CD8-positive, alpha-beta memory T cell (primary cell): ENCODE measurements at regions not wholly inside any gene's neighbourhood (a gene's known extent, or its start where the extent isn't known, plus 50 kb on each side); places are given as distances from the start of the nearest gene placed in this dataset.

Experiments
- CTCF ChIA-PET: fragments of 350-600 bp; sonication (Branson Sonifier 250); formaldehyde crosslinking; loops from one replicate; lab custom pipeline; 2021; ENCODE audit warnings: antibody characterized with exemption; lab: Charles Lee
- POLR2A ChIA-PET: fragments of 350-600 bp; sonication (Branson Sonifier 250); formaldehyde crosslinking; loops from one replicate; lab custom pipeline; 2021; ENCODE audit warnings: antibody characterized with exemption; lab: Charles Lee
- DNase-seq, 5 donors: peaks; one replicate each; pipeline versions ENCODE4 v3.0.0 to v3.0.0-alpha.2; 2020 to 2022; ENCODE audit warnings: mixed read lengths in 1 of 5
- H3K27ac ChIP-seq: one replicate; pipeline ENCODE4 v1.7.0; 2013; ENCODE audit warnings: low read depth, mild to moderate bottlenecking, low read length, moderate library complexity
- H3K27me3 ChIP-seq: 2 replicates; pipeline ENCODE4 v1.7.0; 2013; ENCODE audit warnings: low read length, mild to moderate bottlenecking; ENCODE audit not compliant: insufficient read depth, poor library complexity, severe bottlenecking
- H3K36me3 ChIP-seq: 2 replicates; pipeline ENCODE4 v1.7.0; 2013; ENCODE audit warnings: mild to moderate bottlenecking, low read length, moderate library complexity; ENCODE audit not compliant: insufficient read depth
- H3K4me1 ChIP-seq: 2 replicates; pipeline ENCODE4 v1.7.0; 2013; ENCODE audit warnings: mild to moderate bottlenecking, low read length, moderate library complexity; ENCODE audit not compliant: insufficient read depth
- H3K4me3 ChIP-seq: 2 replicates; pipeline ENCODE4 v1.7.0; 2013; ENCODE audit warnings: mild to moderate bottlenecking, low read length
- H3K9me3 ChIP-seq: 2 replicates; pipeline ENCODE4 v1.7.0; 2013; ENCODE audit warnings: mild to moderate bottlenecking, low read length
- H3K27ac Mint-ChIP-seq, 8 donors: one replicate each; pipeline ENCODE4 v1.8.0; 2020 to 2021; ENCODE audit warnings: mixed read lengths in 8 of 8, mild to moderate bottlenecking in 6 of 8, inconsistent platforms in 3 of 8, moderate library complexity in 3 of 8
- H3K27me3 Mint-ChIP-seq, 2 donors: one replicate each; pipeline ENCODE4 v1.8.0; 2020 to 2021; ENCODE audit warnings: mixed read lengths in 2 of 2, mild to moderate bottlenecking in 1 of 2, moderate library complexity in 1 of 2
- H3K36me3 Mint-ChIP-seq, 3 donors: one replicate each; pipeline ENCODE4 v1.8.0; 2020 to 2021; ENCODE audit warnings: mixed read lengths in 3 of 3, inconsistent platforms in 1 of 3, mild to moderate bottlenecking in 1 of 3
- H3K4me1 Mint-ChIP-seq, 3 donors: one replicate each; pipeline ENCODE4 v1.8.0; 2020 to 2021; ENCODE audit warnings: mixed read lengths in 3 of 3, inconsistent platforms in 1 of 3, mild to moderate bottlenecking in 1 of 3
- H3K4me3 Mint-ChIP-seq, 7 donors: one replicate each; pipeline ENCODE4 v1.8.0; 2020 to 2021; ENCODE audit warnings: mixed read lengths in 7 of 7, mild to moderate bottlenecking in 6 of 7, moderate library complexity in 4 of 7, inconsistent platforms in 2 of 7
- H3K9me3 Mint-ChIP-seq, 5 donors: one replicate each; pipeline ENCODE4 v1.8.0; 2020 to 2022; ENCODE audit warnings: mixed read lengths in 5 of 5, mild to moderate bottlenecking in 3 of 5, moderate library complexity in 2 of 5, inconsistent platforms in 1 of 5

- Mint-ChIP-seq H3K36me3 (peaks cover 0 to 2% (median 0%) of the 10 kb centered on the region in 3 donors), H3K4me3 (no peak overlapping the region), H3K9me3 (peaks cover 0 to 2% (median 0%) of the 10 kb centered on the region in 5 donors), H3K27me3 (peaks cover 3 to 6% of the 10 kb centered on the region in 2 donors), H3K4me1 (no peaks in the 10 kb centered on the region), H3K27ac (no peak overlapping the region)
- Histone ChIP-seq H3K4me3 (no peak overlapping the region), H3K36me3 (no peaks in the 10 kb centered on the region), H3K27ac (no peak overlapping the region), H3K27me3 (no peaks in the 10 kb centered on the region), H3K4me1 (no peaks in the 10 kb centered on the region), H3K9me3 (no peaks in the 10 kb centered on the region)
- DNase-seq, result no peak
- ChIA-PET POLR2A (no interaction called here), CTCF (no interaction called here)
Observed at GRCh38 chr12:13839365-13840336, 141.8 kb downstream of the GRIN2B start.

GRCh38 chr12:13836099-13836498, 145.3 kb downstream of the GRIN2B start:
- no peaks in the 10 kb centered on the region for H3K27me3 ChIP-seq
- H3K4me1 ChIP-seq, result no peaks in the 10 kb centered on the region
- H3K4me3 Mint-ChIP-seq, result no peak overlapping the region
- H3K9me3 ChIP-seq, result no peaks in the 10 kb centered on the region
- no peak overlapping the region for H3K27ac ChIP-seq
- no peak for DNase-seq
- ChIA-PET CTCF (no interaction called here), POLR2A (no interaction called here)
- H3K4me1 Mint-ChIP-seq, result no peaks in the 10 kb centered on the region
- H3K27me3 Mint-ChIP-seq, result peaks cover 6 to 7% of the 10 kb centered on the region in 2 donors
- H3K27ac Mint-ChIP-seq, result no peak overlapping the region
- H3K36me3 Mint-ChIP-seq, result peaks cover 0 to 2% (median 0%) of the 10 kb centered on the region in 3 donors
- H3K36me3 ChIP-seq, result no peaks in the 10 kb centered on the region
- H3K4me3 ChIP-seq, result no peak overlapping the region
- peaks cover 0 to 2% (median 0%) of the 10 kb centered on the region in 5 donors for H3K9me3 Mint-ChIP-seq

- peaks cover 5 to 8% of the 10 kb centered on the region in 2 donors for H3K27me3 Mint-ChIP-seq
- H3K4me3 ChIP-seq, result no peak overlapping the region
- CTCF ChIA-PET, result no interaction called here
- H3K4me1 Mint-ChIP-seq, result no peaks in the 10 kb centered on the region
- peaks cover 0 to 3% (median 0%) of the 10 kb centered on the region in 5 donors for H3K9me3 Mint-ChIP-seq
- H3K36me3 Mint-ChIP-seq, result peaks cover 0 to 2% (median 0%) of the 10 kb centered on the region in 3 donors
- H3K27ac ChIP-seq, result no peak overlapping the region
- no peak overlapping the region for H3K27ac Mint-ChIP-seq
- DNase-seq, result no peak
- H3K36me3 ChIP-seq, result no peaks in the 10 kb centered on the region
- no peaks in the 10 kb centered on the region for H3K27me3 ChIP-seq
- H3K9me3 ChIP-seq, result no peaks in the 10 kb centered on the region
- H3K4me1 ChIP-seq, result no peaks in the 10 kb centered on the region
- no peak overlapping the region for H3K4me3 Mint-ChIP-seq
- POLR2A ChIA-PET, result no interaction called here
Observed at GRCh38 chr12:13835652-13836051, 145.8 kb downstream of the GRIN2B start.

DNA sequence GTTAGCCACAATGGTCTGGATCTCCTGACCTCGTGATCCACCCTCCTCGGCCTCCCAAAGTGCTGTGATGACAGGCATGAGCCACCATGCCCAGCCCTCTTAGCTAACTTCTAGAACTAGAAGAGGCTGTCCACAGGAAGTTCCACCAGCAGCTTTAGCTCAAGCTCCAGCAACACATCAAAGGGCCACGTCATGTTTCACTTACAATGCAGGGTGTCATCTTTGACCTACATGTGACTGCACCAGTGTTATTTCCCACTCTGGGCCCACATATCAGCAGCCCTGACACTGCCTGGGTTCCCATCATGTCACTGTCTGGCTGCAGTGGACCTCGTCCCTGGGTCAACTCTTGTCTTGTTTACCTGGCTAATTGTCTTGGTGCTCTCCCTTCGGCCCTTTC, 147.2 kb downstream of the GRIN2B start:
- ChIA-PET POLR2A (no interaction called here), CTCF (no interaction called here)
- Histone ChIP-seq H3K4me3 (no peak overlapping the region), H3K27me3 (no peaks in the 10 kb centered on the region), H3K4me1 (no peaks in the 10 kb centered on the region), H3K36me3 (no peaks in the 10 kb centered on the region), H3K27ac (no peak overlapping the region), H3K9me3 (no peaks in the 10 kb centered on the region)
- H3K9me3 Mint-ChIP-seq, result peaks cover 0 to 3% (median 0%) of the 10 kb centered on the region in 5 donors
- H3K4me3 Mint-ChIP-seq, result no peak overlapping the region
- no peaks in the 10 kb centered on the region for H3K4me1 Mint-ChIP-seq
- H3K27ac Mint-ChIP-seq, result no peak overlapping the region
- DNase-seq, result no peak
- H3K36me3 Mint-ChIP-seq, result peaks cover 0 to 2% (median 0%) of the 10 kb centered on the region in 3 donors
- H3K27me3 Mint-ChIP-seq, result peaks cover 5 to 8% of the 10 kb centered on the region in 2 donors

DNA sequence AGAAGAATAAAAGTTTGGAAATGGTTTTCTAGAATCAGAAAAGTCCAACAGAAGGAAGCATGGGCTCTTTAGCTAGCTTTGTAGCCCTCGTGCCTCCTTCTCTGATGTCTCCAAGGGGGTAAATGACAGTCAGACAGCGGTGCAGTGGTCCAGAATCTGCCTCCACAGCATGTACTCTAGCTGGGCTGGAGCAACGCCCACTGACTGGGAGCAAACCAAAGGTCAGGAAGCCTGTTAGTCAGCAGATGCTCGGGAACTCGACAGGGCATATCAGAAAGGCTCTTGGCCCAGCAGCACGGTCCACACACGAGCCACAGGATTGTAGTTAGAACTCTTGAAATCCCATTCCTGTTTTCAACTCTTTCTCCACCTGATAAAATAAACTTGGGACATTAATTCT, 164.3 kb downstream of the GRIN2B start:
- no peaks in the 10 kb centered on the region for H3K27me3 ChIP-seq
- H3K4me3 ChIP-seq, result no peak overlapping the region
- Mint-ChIP-seq H3K9me3 (no peaks in the 10 kb centered on the region), H3K4me1 (no peaks in the 10 kb centered on the region), H3K27ac (no peak overlapping the region), H3K27me3 (peaks cover 4 to 9% of the 10 kb centered on the region in 2 donors), H3K4me3 (no peak overlapping the region), H3K36me3 (no peaks in the 10 kb centered on the region)
- H3K36me3 ChIP-seq, result no peaks in the 10 kb centered on the region
- H3K27ac ChIP-seq, result no peak overlapping the region
- no peaks in the 10 kb centered on the region for H3K9me3 ChIP-seq
- ChIA-PET CTCF (no interaction called here), POLR2A (no interaction called here)
- no peak for DNase-seq
- H3K4me1 ChIP-seq, result no peaks in the 10 kb centered on the region

DNA sequence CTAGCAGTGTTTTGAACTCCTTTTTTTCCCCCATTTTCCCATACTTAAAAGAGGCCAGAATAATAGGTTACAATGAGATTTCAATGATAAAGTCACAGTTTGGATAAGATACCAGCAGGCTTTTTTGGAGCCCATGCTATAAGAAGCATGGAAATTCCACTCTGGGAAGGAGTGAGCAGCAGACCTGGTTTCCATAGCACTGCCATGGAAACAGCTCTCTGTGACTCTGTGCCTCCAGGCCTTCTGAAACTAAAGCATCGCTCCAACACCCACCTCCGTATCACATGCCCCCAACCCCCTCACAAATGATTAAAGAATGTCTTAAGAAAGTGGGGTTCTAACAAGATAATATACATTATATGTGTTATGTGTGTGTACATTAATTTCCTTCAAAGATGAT, 165.0 kb downstream of the GRIN2B start:
- H3K27me3 Mint-ChIP-seq, result peaks cover 4 to 9% of the 10 kb centered on the region in 2 donors
- POLR2A ChIA-PET, result no interaction called here
- H3K27ac Mint-ChIP-seq, result no peak overlapping the region
- H3K36me3 ChIP-seq, result no peaks in the 10 kb centered on the region
- H3K36me3 Mint-ChIP-seq, result no peaks in the 10 kb centered on the region
- DNase-seq, result no peak
- no peaks in the 10 kb centered on the region for H3K4me1 Mint-ChIP-seq
- no peaks in the 10 kb centered on the region for H3K4me1 ChIP-seq
- CTCF ChIA-PET, result no interaction called here
- H3K4me3 Mint-ChIP-seq, result no peak overlapping the region
- H3K9me3 Mint-ChIP-seq, result no peaks in the 10 kb centered on the region
- no peak overlapping the region for H3K27ac ChIP-seq
- no peak overlapping the region for H3K4me3 ChIP-seq
- H3K9me3 ChIP-seq, result no peaks in the 10 kb centered on the region
- H3K27me3 ChIP-seq, result no peaks in the 10 kb centered on the region

- Histone ChIP-seq H3K27me3 (no peaks in the 10 kb centered on the region), H3K4me1 (no peaks in the 10 kb centered on the region), H3K4me3 (no peak overlapping the region), H3K9me3 (no peaks in the 10 kb centered on the region), H3K27ac (no peak overlapping the region), H3K36me3 (no peaks in the 10 kb centered on the region)
- Mint-ChIP-seq H3K9me3 (no peaks in the 10 kb centered on the region), H3K27ac (no peak overlapping the region), H3K27me3 (peaks cover 4% of the 10 kb centered on the region in 2 donors), H3K4me1 (no peaks in the 10 kb centered on the region), H3K4me3 (no peak overlapping the region), H3K36me3 (no peaks in the 10 kb centered on the region)
- POLR2A ChIA-PET, result no interaction called here
- no peak for DNase-seq
- CTCF ChIA-PET, result no interaction called here
Observed at GRCh38 chr12:13812168-13812567, 169.2 kb downstream of the GRIN2B start.

GRCh38 chr12:13811061-13811460, 170.3 kb downstream of the GRIN2B start:
- H3K9me3 Mint-ChIP-seq, result no peaks in the 10 kb centered on the region
- Histone ChIP-seq H3K4me1 (no peaks in the 10 kb centered on the region), H3K27ac (no peak overlapping the region), H3K9me3 (no peaks in the 10 kb centered on the region), H3K36me3 (no peaks in the 10 kb centered on the region), H3K27me3 (no peaks in the 10 kb centered on the region), H3K4me3 (no peak overlapping the region)
- CTCF ChIA-PET, result no interaction called here
- no peaks in the 10 kb centered on the region for H3K4me1 Mint-ChIP-seq
- POLR2A ChIA-PET, result no interaction called here
- peaks cover 3 to 4% of the 10 kb centered on the region in 2 donors for H3K27me3 Mint-ChIP-seq
- no peak overlapping the region for H3K4me3 Mint-ChIP-seq
- H3K36me3 Mint-ChIP-seq, result no peaks in the 10 kb centered on the region
- no peak for DNase-seq
- no peak overlapping the region for H3K27ac Mint-ChIP-seq
